HUES48 (cell line): ENCODE measurements at regions not wholly inside any gene's neighbourhood (a gene's known extent, or its start where the extent isn't known, plus 50 kb on each side); places are given as distances from the start of the nearest gene placed in this dataset.
"Not testable (repeated sequence)": the region's sequence is repeated elsewhere in the genome, so short reads cannot be mapped to it uniquely, and the experiment has no call there.

ENCODE experiments used
- H3K27ac ChIP-seq: one replicate; pipeline ENCODE4 v1.7.0; 2013; ENCODE audit warnings: low read depth, low read length, inconsistent platforms
- H3K27me3 ChIP-seq: 2 replicates; pipeline ENCODE4 v1.6.1; 2013; ENCODE audit warnings: mild to moderate bottlenecking, low read length; ENCODE audit not compliant: control insufficient read depth, insufficient read depth
- H3K36me3 ChIP-seq: 2 replicates; pipeline ENCODE4 v1.6.1; 2013; ENCODE audit warnings: low read length; ENCODE audit not compliant: control insufficient read depth, insufficient read depth
- H3K4me1 ChIP-seq: 2 replicates; pipeline ENCODE4 v1.6.1; 2013; ENCODE audit warnings: mild to moderate bottlenecking, low read length; ENCODE audit not compliant: control insufficient read depth, insufficient read depth
- H3K4me3 ChIP-seq: 2 replicates; pipeline ENCODE4 v1.5.1; 2013; ENCODE audit warnings: mild to moderate bottlenecking, low read depth, low read length
- H3K9ac ChIP-seq: 2 replicates; pipeline ENCODE4 v1.6.1; 2013; ENCODE audit warnings: mild to moderate bottlenecking, low read depth, low read length, moderate library complexity
- H3K9me3 ChIP-seq: 2 replicates; pipeline ENCODE4 v1.6.1; 2013; ENCODE audit warnings: low read length; ENCODE audit not compliant: control insufficient read depth, insufficient read depth

DNA sequence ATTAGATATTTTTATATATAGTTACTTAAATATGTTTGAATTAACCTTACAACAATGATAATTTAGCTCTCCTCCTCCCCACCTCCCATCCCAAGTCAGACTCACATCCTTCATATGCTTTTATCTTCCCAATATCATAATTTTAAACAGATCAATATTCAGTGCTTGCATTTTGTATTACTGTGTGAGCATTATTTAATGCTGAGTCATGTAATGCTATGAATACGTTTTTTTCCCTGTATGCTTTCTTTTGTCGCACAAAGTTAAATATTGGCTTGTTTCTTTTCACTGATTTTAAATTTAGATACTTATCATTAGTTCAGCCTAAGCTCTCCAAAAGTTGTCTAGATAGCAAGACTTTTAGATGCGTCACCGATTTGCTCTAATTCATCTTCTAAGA lies 471.6 kb upstream of the SGO1 start:
- Histone ChIP-seq H3K27ac (no peak overlapping the region), H3K9ac (no peak overlapping the region), H3K27me3 (no peaks in the 10 kb centered on the region), H3K36me3 (no peaks in the 10 kb centered on the region), H3K4me1 (no peaks in the 10 kb centered on the region), H3K4me3 (no peak overlapping the region), H3K9me3 (no peaks in the 10 kb centered on the region)

GRCh38 chr3:20652231-20652986 lies 466.4 kb upstream of the SGO1 start:
- Histone ChIP-seq H3K27ac (no peak overlapping the region), H3K4me3 (no peak overlapping the region), H3K9ac (no peak overlapping the region), H3K36me3 (no peaks in the 10 kb centered on the region), H3K4me1 (no peaks in the 10 kb centered on the region), H3K9me3 (no peaks in the 10 kb centered on the region), H3K27me3 (no peaks in the 10 kb centered on the region)

GRCh38 chr3:20648921-20649381 lies 462.9 kb upstream of the SGO1 start:
- Histone ChIP-seq H3K4me3 (no peak overlapping the region), H3K4me1 (no peaks in the 10 kb centered on the region), H3K9me3 (no peaks in the 10 kb centered on the region), H3K27ac (no peak overlapping the region), H3K9ac (no peak overlapping the region), H3K27me3 (no peaks in the 10 kb centered on the region), H3K36me3 (no peaks in the 10 kb centered on the region)

GRCh38 chr3:20648294-20648693 lies 462.3 kb upstream of the SGO1 start:
- Histone ChIP-seq H3K9ac (no peak overlapping the region), H3K9me3 (no peaks in the 10 kb centered on the region), H3K27ac (no peak overlapping the region)

DNA sequence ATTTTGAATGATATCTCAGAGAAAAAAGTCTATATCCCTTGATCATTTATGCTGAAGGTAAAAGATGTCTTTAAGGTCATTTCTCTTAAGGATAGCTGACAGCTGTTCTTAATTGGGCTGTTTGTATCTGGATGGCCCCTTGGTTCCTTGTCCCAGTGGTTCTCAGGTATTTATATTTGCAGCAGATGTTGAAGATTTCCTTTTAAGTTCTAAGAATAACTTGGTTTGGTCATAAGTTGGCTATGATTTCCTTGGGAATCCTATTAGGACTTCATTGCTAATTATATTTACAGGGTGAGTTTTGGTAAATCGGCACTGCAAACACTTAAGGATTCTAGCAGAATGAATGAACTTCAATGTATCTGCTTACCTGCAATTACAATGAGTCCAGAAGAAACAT lies 460.4 kb upstream of the SGO1 start:
- H3K36me3 ChIP-seq, result no peaks in the 10 kb centered on the region
- H3K9ac ChIP-seq, result no peak overlapping the region

More at GRCh38 chr3:20648294-20648693, 462.3 kb upstream of the SGO1 start:
- no peak overlapping the region for H3K4me3 ChIP-seq
- no peaks in the 10 kb centered on the region for H3K36me3 ChIP-seq
- H3K4me1 ChIP-seq, result no peaks in the 10 kb centered on the region
- no peaks in the 10 kb centered on the region for H3K27me3 ChIP-seq

DNA sequence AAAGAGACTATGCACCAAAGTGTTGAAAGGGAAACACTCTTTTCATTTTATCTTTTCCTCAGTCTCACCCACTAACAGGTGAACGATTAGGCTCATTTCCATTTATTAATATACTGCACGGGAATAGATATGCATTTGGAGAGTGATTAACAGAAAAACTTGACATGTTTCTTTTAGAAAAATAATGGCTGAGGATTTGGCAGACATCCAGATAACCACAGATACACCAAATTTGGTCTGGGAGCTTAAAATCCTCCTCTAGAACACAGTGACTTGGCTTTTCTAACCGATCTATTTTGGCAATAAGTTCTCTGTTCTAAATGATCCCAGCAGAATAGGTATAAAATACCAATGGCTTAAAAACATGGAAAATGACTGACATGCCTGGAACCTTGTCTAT lies 459.3 kb upstream of the SGO1 start:
- H3K36me3 ChIP-seq, result no peaks in the 10 kb centered on the region
- H3K4me3 ChIP-seq, result no peak overlapping the region
- no peaks in the 10 kb centered on the region for H3K4me1 ChIP-seq
- no peak overlapping the region for H3K27ac ChIP-seq
- H3K27me3 ChIP-seq, result no peaks in the 10 kb centered on the region
- H3K9me3 ChIP-seq, result no peaks in the 10 kb centered on the region
- H3K9ac ChIP-seq, result no peak overlapping the region

More for the DNA sequence above, 460.4 kb upstream of the SGO1 start:
- Histone ChIP-seq H3K4me3 (no peak overlapping the region), H3K9me3 (no peaks in the 10 kb centered on the region), H3K4me1 (no peaks in the 10 kb centered on the region), H3K27me3 (no peaks in the 10 kb centered on the region), H3K27ac (no peak overlapping the region)

- Histone ChIP-seq H3K27ac (no peak overlapping the region), H3K9me3 (no peaks in the 10 kb centered on the region), H3K4me3 (no peak overlapping the region)
Observed at GRCh38 chr3:20637729-20638128, 451.7 kb upstream of the SGO1 start.

GRCh38 chr3:20622304-20622703 lies 436.3 kb upstream of the SGO1 start:
- no peak overlapping the region for H3K9ac ChIP-seq
- H3K27ac ChIP-seq, result no peak overlapping the region
- no peaks in the 10 kb centered on the region for H3K27me3 ChIP-seq
- H3K9me3 ChIP-seq, result no peaks in the 10 kb centered on the region
- no peaks in the 10 kb centered on the region for H3K36me3 ChIP-seq
- H3K4me3 ChIP-seq, result no peak overlapping the region
- H3K4me1 ChIP-seq, result no peaks in the 10 kb centered on the region

More at GRCh38 chr3:20637729-20638128, 451.7 kb upstream of the SGO1 start:
- Histone ChIP-seq H3K36me3 (no peaks in the 10 kb centered on the region), H3K27me3 (no peaks in the 10 kb centered on the region), H3K9ac (no peak overlapping the region), H3K4me1 (no peaks in the 10 kb centered on the region)

DNA sequence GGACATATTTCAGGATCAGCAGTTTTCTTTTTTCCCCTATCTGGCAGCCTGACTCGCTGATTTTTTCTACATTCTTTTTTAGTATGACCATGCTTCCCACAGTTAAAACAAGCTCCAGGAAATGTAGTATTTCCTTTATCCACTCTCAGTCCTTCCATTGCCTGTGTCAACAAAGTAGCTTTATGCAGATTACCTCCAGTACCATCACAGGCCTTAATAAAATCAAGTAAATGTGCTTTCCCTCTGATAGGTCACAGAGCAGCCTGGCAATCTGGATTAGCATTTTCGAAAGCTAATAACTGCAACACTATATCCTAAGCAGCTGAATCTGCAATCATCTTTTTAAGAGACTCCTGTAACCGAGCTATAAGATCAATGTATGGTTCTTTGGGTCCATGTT lies 432.6 kb upstream of the SGO1 start:
- peaks cover 12% of the 10 kb centered on the region for H3K9me3 ChIP-seq
- H3K4me1 ChIP-seq, H3K27me3 ChIP-seq, H3K9ac ChIP-seq, H3K27ac ChIP-seq, H3K4me3 ChIP-seq, H3K36me3 ChIP-seq: not testable (repeated sequence)

- H3K9ac ChIP-seq, H3K27me3 ChIP-seq, H3K27ac ChIP-seq, H3K4me1 ChIP-seq, H3K4me3 ChIP-seq, H3K36me3 ChIP-seq: not testable (repeated sequence)
- peaks cover 16% of the 10 kb centered on the region for H3K9me3 ChIP-seq
Observed at GRCh38 chr3:20618181-20618580, 432.2 kb upstream of the SGO1 start.

- H3K4me1 ChIP-seq, H3K4me3 ChIP-seq, H3K36me3 ChIP-seq, H3K27me3 ChIP-seq, H3K27ac ChIP-seq, H3K9ac ChIP-seq: not testable (repeated sequence)
- H3K9me3 ChIP-seq, result peaks cover 28% of the 10 kb centered on the region
Observed at GRCh38 chr3:20615982-20616381, 430.0 kb upstream of the SGO1 start.
